ENCODE measurements at regions not wholly inside any gene's neighbourhood (a gene's known extent, or its start where the extent isn't known, plus 50 kb on each side); places are given as distances from the start of the nearest gene placed in this dataset.

DNA sequence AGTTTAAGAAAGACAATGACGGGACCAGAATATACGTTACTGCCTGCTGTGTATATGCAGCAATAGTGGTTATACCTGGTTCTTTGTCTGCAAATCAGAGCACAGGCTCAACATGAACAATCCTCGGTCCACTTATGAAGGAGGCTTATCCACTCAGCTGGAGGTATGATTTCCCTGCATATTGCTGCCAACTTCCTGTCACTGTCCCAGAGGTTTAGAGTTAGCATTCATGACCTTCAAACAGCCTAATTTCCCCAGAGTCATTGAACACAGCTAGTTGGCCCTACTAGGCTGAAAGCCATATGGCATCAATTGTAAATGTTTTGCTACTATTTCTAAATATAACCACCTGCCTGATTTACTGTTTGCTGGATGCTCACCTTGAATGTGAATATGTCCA, 224.9 kb upstream of the ZNF717 start:
- Histone ChIP-seq H3K79me2 (ENCODE audit: control insufficient read depth, insufficient read depth, low read length) (no peaks in the 10 kb centered on the region), H3K36me3 (replicated peaks in 1 of 2; ENCODE audit: control extremely low read depth in 1 of 2, control insufficient read depth in 1 of 2, extremely low read depth in 1 of 2, insufficient read depth in 2 of 2, low read length in 1 of 2) (no peaks in the 10 kb centered on the region), H3K9me3 (ENCODE audit: control extremely low read depth in 1 of 3, control insufficient read depth in 2 of 3, insufficient read depth in 1 of 3, low read length in 2 of 3) (peaks cover 0 to 8% (median 0%) of the 10 kb centered on the region in 3 donors), H3K27me3 (replicated peaks in 1 of 4; ENCODE audit: control extremely low read depth in 1 of 4, control insufficient read depth in 3 of 4, insufficient read depth in 4 of 4, low read length in 3 of 4) (no peaks in the 10 kb centered on the region), H3K4me3 (ENCODE audit: control extremely low read depth in 1 of 5, extremely low read depth in 1 of 5, insufficient read depth in 1 of 5, low read depth in 2 of 5, low read length in 4 of 5) (no peak overlapping the region), H4K20me1 (ENCODE audit: control insufficient read depth, insufficient read depth, low read length, poor library complexity, severe bottlenecking) (no peaks in the 10 kb centered on the region), H3K4me1 (ENCODE audit: control insufficient read depth in 2 of 2, insufficient read depth in 2 of 2, low read length in 2 of 2) (no peaks in the 10 kb centered on the region), H3K9ac (ENCODE audit: low read length) (no peak overlapping the region), H3K4me2 (replicated peaks; ENCODE audit: low read depth, low read length, poor library complexity, severe bottlenecking) (no peak overlapping the region), H2AFZ (ENCODE audit: insufficient read depth, low read depth, low read length, poor library complexity, severe bottlenecking) (no peak overlapping the region), H3K27ac (ENCODE audit: low read length in 2 of 2) (no peak overlapping the region)
- no peak for ATAC-seq (ENCODE audit: low read depth)
- intact Hi-C loops (cut with micrococcal nuclease) = no loop called here
- H3K27ac Mint-ChIP-seq = no peak overlapping the region
- H3K9me3 Mint-ChIP-seq (ENCODE audit: insufficient read depth) = peaks cover 2% of the 10 kb centered on the region
- POLR2A ChIA-PET = no interaction called here
- no peak for DNase-seq
- no peak overlapping the region for H3K4me3 Mint-ChIP-seq
- 100% methylated on average over 1 of the region's 3 CpGs for WGBS (ENCODE audit: insufficient coverage)
- no peaks in the 10 kb centered on the region for H3K27me3 Mint-ChIP-seq
- H3K4me1 Mint-ChIP-seq = no peaks in the 10 kb centered on the region
- CTCF ChIA-PET = no interaction called here
- no peak for TF ChIP-seq EZH2 (IDR thresholded peaks at IDR 0.05; ENCODE audit: borderline replicate concordance, insufficient read depth, low read depth, low read length, poor library complexity, severe bottlenecking)
- TF ChIP-seq, protein P1, sequence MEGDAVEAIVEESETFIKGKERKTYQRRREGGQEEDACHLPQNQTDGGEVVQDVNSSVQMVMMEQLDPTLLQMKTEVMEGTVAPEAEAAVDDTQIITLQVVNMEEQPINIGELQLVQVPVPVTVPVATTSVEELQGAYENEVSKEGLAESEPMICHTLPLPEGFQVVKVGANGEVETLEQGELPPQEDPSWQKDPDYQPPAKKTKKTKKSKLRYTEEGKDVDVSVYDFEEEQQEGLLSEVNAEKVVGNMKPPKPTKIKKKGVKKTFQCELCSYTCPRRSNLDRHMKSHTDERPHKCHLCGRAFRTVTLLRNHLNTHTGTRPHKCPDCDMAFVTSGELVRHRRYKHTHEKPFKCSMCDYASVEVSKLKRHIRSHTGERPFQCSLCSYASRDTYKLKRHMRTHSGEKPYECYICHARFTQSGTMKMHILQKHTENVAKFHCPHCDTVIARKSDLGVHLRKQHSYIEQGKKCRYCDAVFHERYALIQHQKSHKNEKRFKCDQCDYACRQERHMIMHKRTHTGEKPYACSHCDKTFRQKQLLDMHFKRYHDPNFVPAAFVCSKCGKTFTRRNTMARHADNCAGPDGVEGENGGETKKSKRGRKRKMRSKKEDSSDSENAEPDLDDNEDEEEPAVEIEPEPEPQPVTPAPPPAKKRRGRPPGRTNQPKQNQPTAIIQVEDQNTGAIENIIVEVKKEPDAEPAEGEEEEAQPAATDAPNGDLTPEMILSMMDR (IDR thresholded peaks at IDR 0.05) = no peak

DNA sequence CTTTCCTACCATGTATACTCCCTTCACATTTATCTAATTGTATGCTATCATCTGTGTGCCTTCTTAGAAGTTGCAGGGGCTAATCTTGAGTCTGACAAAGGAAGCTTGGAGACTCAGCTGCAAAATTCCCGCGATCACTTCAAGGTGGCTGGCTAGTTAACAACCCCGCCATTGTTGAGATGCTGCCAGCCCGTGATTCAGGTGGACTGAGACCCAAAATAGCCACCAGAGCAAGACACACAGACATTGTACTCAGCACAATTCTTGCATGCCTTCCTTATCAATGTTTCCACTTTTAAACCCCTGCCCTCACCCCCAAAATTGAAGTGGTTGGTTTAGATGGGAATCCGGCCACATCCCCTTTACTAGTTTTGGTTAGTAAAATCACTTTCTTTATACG, 225.8 kb upstream of the ZNF717 start:
- Histone ChIP-seq H3K27me3 (replicated peaks in 1 of 4; ENCODE audit: control extremely low read depth in 1 of 4, control insufficient read depth in 3 of 4, insufficient read depth in 4 of 4, low read length in 3 of 4) (no peaks in the 10 kb centered on the region), H3K36me3 (replicated peaks in 1 of 2; ENCODE audit: control extremely low read depth in 1 of 2, control insufficient read depth in 1 of 2, extremely low read depth in 1 of 2, insufficient read depth in 2 of 2, low read length in 1 of 2) (no peaks in the 10 kb centered on the region), H3K9ac (ENCODE audit: low read length) (no peak overlapping the region), H3K4me2 (replicated peaks; ENCODE audit: low read depth, low read length, poor library complexity, severe bottlenecking) (no peak overlapping the region), H4K20me1 (ENCODE audit: control insufficient read depth, insufficient read depth, low read length, poor library complexity, severe bottlenecking) (no peaks in the 10 kb centered on the region), H3K4me1 (ENCODE audit: control insufficient read depth in 2 of 2, insufficient read depth in 2 of 2, low read length in 2 of 2) (no peaks in the 10 kb centered on the region), H3K79me2 (ENCODE audit: control insufficient read depth, insufficient read depth, low read length) (no peaks in the 10 kb centered on the region), H2AFZ (ENCODE audit: insufficient read depth, low read depth, low read length, poor library complexity, severe bottlenecking) (no peak overlapping the region), H3K4me3 (ENCODE audit: control extremely low read depth in 1 of 5, extremely low read depth in 1 of 5, insufficient read depth in 1 of 5, low read depth in 2 of 5, low read length in 4 of 5) (no peak overlapping the region), H3K9me3 (ENCODE audit: control extremely low read depth in 1 of 3, control insufficient read depth in 2 of 3, insufficient read depth in 1 of 3, low read length in 2 of 3) (peaks cover 0 to 8% (median 0%) of the 10 kb centered on the region in 3 donors), H3K27ac (ENCODE audit: low read length in 2 of 2) (no peak overlapping the region)
- ChIA-PET POLR2A (no interaction called here), CTCF (no interaction called here)
- TF ChIP-seq, protein P1 (IDR thresholded peaks at IDR 0.05) = no peak
- no peak for TF ChIP-seq EZH2 (IDR thresholded peaks at IDR 0.05; ENCODE audit: borderline replicate concordance, insufficient read depth, low read depth, low read length, poor library complexity, severe bottlenecking)
- Mint-ChIP-seq H3K9me3 (ENCODE audit: insufficient read depth) (peaks cover 2% of the 10 kb centered on the region), H3K27me3 (no peaks in the 10 kb centered on the region), H3K4me3 (no peak overlapping the region), H3K4me1 (no peaks in the 10 kb centered on the region), H3K27ac (no peak overlapping the region)
- intact Hi-C loops (cut with micrococcal nuclease) = no loop called here
- ATAC-seq (ENCODE audit: low read depth) = no peak
- WGBS (ENCODE audit: insufficient coverage) = 89% methylated on average over 5 of the region's 6 CpGs
- no peak for DNase-seq
